CD8-positive, alpha-beta memory T cell (primary cell): ENCODE measurements at regions not wholly inside any gene's neighbourhood (a gene's known extent, or its start where the extent isn't known, plus 50 kb on each side); places are given as distances from the start of the nearest gene placed in this dataset.
A peak's percentile ranks its signal among the peaks of the same experiment; 100 is the strongest.

Experiments used
- CTCF ChIA-PET: fragments of 350-600 bp; sonication (Branson Sonifier 250); formaldehyde crosslinking; loops from one replicate; lab custom pipeline; 2021; ENCODE audit warnings: antibody characterized with exemption; lab: Charles Lee
- POLR2A ChIA-PET: fragments of 350-600 bp; sonication (Branson Sonifier 250); formaldehyde crosslinking; loops from one replicate; lab custom pipeline; 2021; ENCODE audit warnings: antibody characterized with exemption; lab: Charles Lee
- DNase-seq, 5 donors: peaks; one replicate each; pipeline versions ENCODE4 v3.0.0 to v3.0.0-alpha.2; 2020 to 2022; ENCODE audit warnings: mixed read lengths in 1 of 5
- H3K27ac ChIP-seq: one replicate; pipeline ENCODE4 v1.7.0; 2013; ENCODE audit warnings: low read depth, mild to moderate bottlenecking, low read length, moderate library complexity
- H3K27me3 ChIP-seq: 2 replicates; pipeline ENCODE4 v1.7.0; 2013; ENCODE audit warnings: low read length, mild to moderate bottlenecking; ENCODE audit not compliant: insufficient read depth, poor library complexity, severe bottlenecking
- H3K36me3 ChIP-seq: 2 replicates; pipeline ENCODE4 v1.7.0; 2013; ENCODE audit warnings: mild to moderate bottlenecking, low read length, moderate library complexity; ENCODE audit not compliant: insufficient read depth
- H3K4me1 ChIP-seq: 2 replicates; pipeline ENCODE4 v1.7.0; 2013; ENCODE audit warnings: mild to moderate bottlenecking, low read length, moderate library complexity; ENCODE audit not compliant: insufficient read depth
- H3K4me3 ChIP-seq: 2 replicates; pipeline ENCODE4 v1.7.0; 2013; ENCODE audit warnings: mild to moderate bottlenecking, low read length
- H3K9me3 ChIP-seq: 2 replicates; pipeline ENCODE4 v1.7.0; 2013; ENCODE audit warnings: mild to moderate bottlenecking, low read length
- H3K27ac Mint-ChIP-seq, 8 donors: one replicate each; pipeline ENCODE4 v1.8.0; 2020 to 2021; ENCODE audit warnings: mixed read lengths in 8 of 8, mild to moderate bottlenecking in 6 of 8, inconsistent platforms in 3 of 8, moderate library complexity in 3 of 8
- H3K27me3 Mint-ChIP-seq, 2 donors: one replicate each; pipeline ENCODE4 v1.8.0; 2020 to 2021; ENCODE audit warnings: mixed read lengths in 2 of 2, mild to moderate bottlenecking in 1 of 2, moderate library complexity in 1 of 2
- H3K36me3 Mint-ChIP-seq, 3 donors: one replicate each; pipeline ENCODE4 v1.8.0; 2020 to 2021; ENCODE audit warnings: mixed read lengths in 3 of 3, inconsistent platforms in 1 of 3, mild to moderate bottlenecking in 1 of 3
- H3K4me1 Mint-ChIP-seq, 3 donors: one replicate each; pipeline ENCODE4 v1.8.0; 2020 to 2021; ENCODE audit warnings: mixed read lengths in 3 of 3, inconsistent platforms in 1 of 3, mild to moderate bottlenecking in 1 of 3
- H3K4me3 Mint-ChIP-seq, 7 donors: one replicate each; pipeline ENCODE4 v1.8.0; 2020 to 2021; ENCODE audit warnings: mixed read lengths in 7 of 7, mild to moderate bottlenecking in 6 of 7, moderate library complexity in 4 of 7, inconsistent platforms in 2 of 7
- H3K9me3 Mint-ChIP-seq, 5 donors: one replicate each; pipeline ENCODE4 v1.8.0; 2020 to 2022; ENCODE audit warnings: mixed read lengths in 5 of 5, mild to moderate bottlenecking in 3 of 5, moderate library complexity in 2 of 5, inconsistent platforms in 1 of 5

DNA sequence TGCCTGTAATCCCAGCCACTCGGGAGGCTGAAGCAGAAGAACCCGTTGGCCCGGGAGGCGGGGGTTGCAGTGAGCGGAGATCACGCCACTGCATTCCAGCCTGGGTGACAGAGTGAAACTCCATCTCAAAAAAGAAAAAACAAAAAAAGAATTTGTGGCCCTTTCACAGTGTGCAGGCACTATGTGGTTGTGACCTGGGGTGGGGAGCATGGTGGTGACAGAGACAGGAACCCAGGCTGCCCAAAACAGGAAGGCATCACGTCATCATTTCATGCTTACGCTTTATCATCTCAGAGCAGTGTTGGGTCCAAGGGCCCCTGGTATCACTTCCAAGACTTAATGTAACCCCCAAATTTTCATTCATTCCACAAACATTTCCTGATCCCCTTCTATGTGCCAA, 175.7 kb upstream of the GSC start:
- peak; percentile 19 to 74 (median 37) for DNase-seq
- CTCF ChIA-PET: interaction anchor here (0.8 to 0.9 kb wide), 2 partner anchors 10 to 12 kb away, joined by 3 read pairs; no protein-coding TSS in a partner anchor

DNA sequence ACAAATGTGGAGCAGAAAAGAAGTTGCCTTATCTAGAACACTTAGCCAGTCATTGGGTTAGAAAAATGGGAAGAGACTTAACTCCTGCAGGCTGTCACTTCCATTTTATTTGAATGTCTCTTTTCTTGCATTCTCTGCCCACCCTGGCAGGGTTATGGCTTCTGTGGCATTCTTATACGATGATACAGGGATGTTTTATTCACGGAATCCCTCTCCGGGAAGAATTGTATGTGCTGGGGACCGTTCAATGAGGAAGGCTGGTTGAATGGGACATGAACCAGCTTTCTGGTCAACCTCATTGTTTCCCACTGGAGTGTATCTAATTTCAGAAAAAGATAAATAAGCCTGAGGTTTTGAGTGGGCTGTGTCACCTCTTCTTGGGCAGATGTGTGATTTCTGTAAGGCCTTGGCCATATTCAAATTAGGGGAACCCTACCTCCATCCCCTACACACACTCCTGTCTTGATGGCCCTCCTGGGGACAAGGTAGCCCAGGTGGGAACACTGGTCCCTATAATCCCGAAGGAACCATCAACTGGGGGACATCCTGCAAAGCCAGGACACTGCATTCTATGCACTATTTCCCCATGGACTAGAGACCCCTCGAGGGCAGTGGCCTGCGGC, 174.8 kb upstream of the GSC start:
- Histone ChIP-seq H3K27ac (no peak overlapping the region), H3K4me3 (no peak overlapping the region), H3K27me3 (no peaks in the 10 kb centered on the region), H3K9me3 (no peaks in the 10 kb centered on the region), H3K4me1 (peaks cover 21% of the 10 kb centered on the region), H3K36me3 (no peaks in the 10 kb centered on the region)
- Mint-ChIP-seq H3K9me3 (peaks cover 0 to 7% (median 0%) of the 10 kb centered on the region in 5 donors), H3K27me3 (peaks cover 0 to 4% of the 10 kb centered on the region in 2 donors), H3K4me1 (peaks cover 10 to 43% (median 14%) of the 10 kb centered on the region in 3 donors), H3K36me3 (no peaks in the 10 kb centered on the region), H3K27ac (peak overlapping the region in 6 of 8 donors; percentile 19 to 100 (median 71)), H3K4me3 (peak overlapping the region in 1 of 7 donors; percentile 20)
- no peak for DNase-seq
- POLR2A ChIA-PET: no interaction called here
- CTCF ChIA-PET: no interaction called here

More for the DNA sequence above, 175.7 kb upstream of the GSC start:
- Histone ChIP-seq H3K27ac (peak overlapping the region; percentile 61), H3K4me1 (peaks cover 21% of the 10 kb centered on the region), H3K9me3 (no peaks in the 10 kb centered on the region), H3K27me3 (no peaks in the 10 kb centered on the region), H3K4me3 (no peak overlapping the region), H3K36me3 (no peaks in the 10 kb centered on the region)
- peaks cover 0 to 4% of the 10 kb centered on the region in 2 donors for H3K27me3 Mint-ChIP-seq
- H3K4me1 Mint-ChIP-seq: peaks cover 10 to 43% (median 14%) of the 10 kb centered on the region in 3 donors
- no peaks in the 10 kb centered on the region for H3K36me3 Mint-ChIP-seq
- peak overlapping the region; percentile 6 to 85 (median 59) for H3K4me3 Mint-ChIP-seq
- H3K9me3 Mint-ChIP-seq: peaks cover 0 to 7% (median 0%) of the 10 kb centered on the region in 5 donors
- POLR2A ChIA-PET: no interaction called here
- peak overlapping the region; percentile 79 to 100 (median 96) for H3K27ac Mint-ChIP-seq

DNA sequence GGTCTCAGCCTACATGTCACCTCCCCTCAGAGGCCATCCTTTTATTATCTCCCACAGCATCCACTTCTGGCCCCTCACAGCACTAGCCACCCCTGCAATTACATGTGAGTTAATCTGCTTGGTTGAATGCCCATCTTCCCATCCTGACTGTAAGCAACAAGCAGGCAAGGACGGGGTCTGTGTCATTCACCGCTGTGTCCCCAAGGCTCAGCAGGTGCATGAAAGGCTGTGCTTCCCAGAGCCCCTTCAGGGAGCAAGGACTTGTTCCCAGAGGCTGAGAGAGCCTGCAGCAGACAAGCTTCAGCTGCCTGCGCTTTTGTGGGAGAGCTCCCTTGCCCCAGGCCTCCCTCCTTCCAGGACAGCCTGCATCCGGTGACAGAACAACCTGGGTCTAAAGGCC, 172.7 kb upstream of the GSC start:
- Mint-ChIP-seq H3K27ac (peak overlapping the region in 2 of 8 donors; percentile 29 to 44), H3K36me3 (no peaks in the 10 kb centered on the region), H3K4me1 (peaks cover 10 to 43% (median 14%) of the 10 kb centered on the region in 3 donors), H3K9me3 (no peaks in the 10 kb centered on the region), H3K4me3 (no peak overlapping the region), H3K27me3 (peaks cover 0 to 4% of the 10 kb centered on the region in 2 donors)
- Histone ChIP-seq H3K4me1 (peaks cover 21% of the 10 kb centered on the region), H3K27ac (no peak overlapping the region), H3K4me3 (no peak overlapping the region), H3K36me3 (no peaks in the 10 kb centered on the region), H3K27me3 (no peaks in the 10 kb centered on the region), H3K9me3 (no peaks in the 10 kb centered on the region)
- ChIA-PET POLR2A (no interaction called here), CTCF (no interaction called here)
- no peak for DNase-seq

DNA sequence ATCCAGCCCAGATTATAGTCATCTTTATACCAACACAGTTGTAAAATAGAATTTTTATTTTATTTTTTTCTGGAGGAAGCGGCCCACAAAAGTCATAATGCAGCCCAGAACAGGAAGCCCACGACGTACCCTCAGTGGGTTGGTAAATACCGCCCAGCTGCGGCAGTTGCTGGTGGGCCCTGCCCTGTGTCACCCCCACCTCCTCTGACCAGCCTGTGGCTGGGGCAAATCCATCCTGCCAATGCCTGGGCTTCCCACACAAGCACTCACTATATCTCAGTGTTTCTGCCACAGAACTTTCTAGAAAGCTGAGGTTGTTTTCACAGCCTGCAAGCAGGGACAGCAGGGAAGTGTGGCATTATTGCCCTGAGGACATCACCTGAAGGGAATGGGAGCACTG, 171.4 kb upstream of the GSC start:
- Histone ChIP-seq H3K4me1 (peaks cover 13% of the 10 kb centered on the region), H3K4me3 (no peak overlapping the region), H3K27ac (no peak overlapping the region), H3K9me3 (no peaks in the 10 kb centered on the region), H3K36me3 (no peaks in the 10 kb centered on the region), H3K27me3 (no peaks in the 10 kb centered on the region)
- no peak overlapping the region for H3K4me3 Mint-ChIP-seq
- no peaks in the 10 kb centered on the region for H3K9me3 Mint-ChIP-seq
- H3K27ac Mint-ChIP-seq: no peak overlapping the region
- no peak for DNase-seq
- ChIA-PET CTCF (no interaction called here), POLR2A (no interaction called here)
- peaks cover 0 to 4% of the 10 kb centered on the region in 2 donors for H3K27me3 Mint-ChIP-seq
- no peaks in the 10 kb centered on the region for H3K36me3 Mint-ChIP-seq
- peaks cover 6 to 31% (median 9%) of the 10 kb centered on the region in 3 donors for H3K4me1 Mint-ChIP-seq

DNA sequence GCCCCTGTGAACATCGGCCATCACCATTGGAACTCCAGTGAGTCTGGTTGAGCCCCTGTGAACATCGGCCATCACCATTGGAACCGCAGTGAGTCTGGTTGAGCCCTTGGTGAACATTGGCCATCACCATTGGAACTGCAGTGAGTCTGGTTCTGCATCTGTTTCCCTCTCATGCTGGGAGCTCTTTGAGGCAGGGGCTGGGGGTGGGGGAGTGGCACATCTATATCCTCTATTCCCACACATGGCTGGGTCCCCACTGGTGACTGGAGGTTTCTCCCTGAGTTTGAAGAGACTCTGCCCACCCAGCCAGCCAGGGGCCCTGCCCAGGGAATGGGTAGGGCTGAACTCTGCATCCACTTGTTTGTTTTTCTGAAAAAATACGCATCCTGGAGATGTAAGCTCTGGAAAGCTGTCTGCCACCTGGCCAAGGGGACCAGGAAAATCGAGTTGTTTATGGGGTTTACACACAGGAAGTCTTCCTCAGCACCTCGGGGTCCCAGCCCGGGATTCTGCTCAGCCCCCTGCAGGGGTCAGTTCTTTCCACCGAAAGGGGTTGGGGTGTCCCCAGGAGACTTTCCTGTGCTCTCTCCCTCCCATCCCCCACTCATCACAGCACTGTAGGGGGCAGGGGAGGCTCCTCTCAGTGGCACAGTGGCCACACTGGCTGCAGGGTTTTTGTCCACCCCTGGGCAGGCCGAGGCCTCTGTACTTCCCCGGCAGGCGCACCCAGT, 170.5 kb upstream of the GSC start:
- H3K9me3 Mint-ChIP-seq: no peaks in the 10 kb centered on the region
- H3K4me1 Mint-ChIP-seq: peaks cover under 1 to 22% (median 2%) of the 10 kb centered on the region in 3 donors
- peaks cover 8% of the 10 kb centered on the region for H3K4me1 ChIP-seq
- H3K27ac ChIP-seq: no peak overlapping the region
- H3K36me3 ChIP-seq: no peaks in the 10 kb centered on the region
- H3K4me3 Mint-ChIP-seq: no peak overlapping the region
- DNase-seq: no peak
- ChIA-PET CTCF (no interaction called here), POLR2A (no interaction called here)
- H3K36me3 Mint-ChIP-seq: no peaks in the 10 kb centered on the region
- H3K27me3 Mint-ChIP-seq: peaks cover 0 to 4% of the 10 kb centered on the region in 2 donors
- no peaks in the 10 kb centered on the region for H3K9me3 ChIP-seq
- no peak overlapping the region for H3K4me3 ChIP-seq
- H3K27me3 ChIP-seq: no peaks in the 10 kb centered on the region
- H3K27ac Mint-ChIP-seq: no peak overlapping the region

DNA sequence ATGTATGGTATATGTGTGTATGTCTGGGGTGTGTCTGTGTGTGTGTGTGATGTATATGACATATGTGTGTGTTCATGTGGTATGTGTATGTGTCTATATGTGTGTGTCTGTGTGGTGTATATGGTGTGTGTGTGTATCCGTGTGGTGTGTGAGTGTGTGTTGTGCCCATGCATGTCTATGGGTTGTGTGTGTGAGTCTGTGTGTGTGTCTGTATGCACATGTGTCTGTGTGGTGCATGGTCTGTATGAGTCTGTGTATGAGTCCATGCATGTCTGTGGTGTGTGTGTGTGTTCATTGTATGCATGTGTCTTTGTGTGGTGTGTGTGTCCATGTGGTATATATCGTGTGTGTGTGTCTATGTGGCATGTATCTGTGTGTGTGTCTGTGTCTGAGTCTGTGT, 168.1 kb upstream of the GSC start:
- H3K4me1 Mint-ChIP-seq: peaks cover 0 to 1% (median 0%) of the 10 kb centered on the region in 3 donors
- H3K4me3 Mint-ChIP-seq: no peak overlapping the region
- no peak for DNase-seq
- ChIA-PET CTCF (no interaction called here), POLR2A (no interaction called here)
- peaks cover 0 to 1% of the 10 kb centered on the region in 2 donors for H3K27me3 Mint-ChIP-seq
- Histone ChIP-seq H3K4me3 (no peak overlapping the region), H3K36me3 (no peaks in the 10 kb centered on the region), H3K4me1 (no peaks in the 10 kb centered on the region), H3K27ac (no peak overlapping the region), H3K9me3 (no peaks in the 10 kb centered on the region), H3K27me3 (no peaks in the 10 kb centered on the region)
- no peak overlapping the region for H3K27ac Mint-ChIP-seq
- H3K9me3 Mint-ChIP-seq: no peaks in the 10 kb centered on the region
- no peaks in the 10 kb centered on the region for H3K36me3 Mint-ChIP-seq

DNA sequence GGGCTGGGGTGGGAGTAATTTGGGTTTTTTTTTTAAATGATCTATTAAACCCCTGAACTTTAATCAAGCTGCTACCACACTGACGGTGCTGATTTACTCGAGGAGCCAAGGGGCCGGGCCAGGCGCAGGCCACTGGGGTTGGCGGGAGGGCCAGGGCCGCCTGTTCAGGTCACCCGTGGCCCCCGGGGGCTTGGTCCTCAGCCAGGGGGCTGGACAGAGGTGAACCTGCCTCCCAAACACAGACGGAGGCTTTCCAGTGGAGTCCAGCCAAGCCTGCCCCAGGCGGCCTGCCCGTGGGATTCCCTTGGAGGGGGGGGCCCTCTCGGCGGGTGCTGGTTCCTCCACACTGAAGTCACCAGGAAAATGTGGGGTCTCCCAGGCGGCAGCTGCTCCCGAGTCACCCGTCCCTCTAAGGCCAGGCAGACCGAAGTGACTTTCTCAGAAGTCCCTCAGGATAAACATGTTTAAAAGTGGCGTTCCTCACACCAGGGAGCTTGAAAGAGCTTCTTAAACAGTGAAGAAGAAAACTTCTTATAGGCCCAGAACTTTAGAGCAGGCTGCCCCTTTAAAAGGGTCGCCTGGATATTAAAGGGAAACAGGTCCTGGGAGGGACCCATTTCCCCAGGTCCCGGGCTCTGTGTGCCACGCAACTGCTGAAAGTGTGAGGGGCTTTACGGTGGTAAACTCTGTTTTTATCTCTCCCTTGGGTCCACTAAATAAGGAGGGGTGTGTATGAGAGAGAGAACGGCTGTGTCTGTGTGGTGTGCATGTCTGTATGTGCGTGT, 167.2 kb upstream of the GSC start:
- POLR2A ChIA-PET: no interaction called here
- Mint-ChIP-seq H3K9me3 (no peaks in the 10 kb centered on the region), H3K27ac (no peak overlapping the region), H3K36me3 (no peaks in the 10 kb centered on the region), H3K4me3 (no peak overlapping the region), H3K27me3 (no peaks in the 10 kb centered on the region), H3K4me1 (peaks cover 0 to 1% (median 0%) of the 10 kb centered on the region in 3 donors)
- no peaks in the 10 kb centered on the region for H3K9me3 ChIP-seq
- no peaks in the 10 kb centered on the region for H3K4me1 ChIP-seq
- no peaks in the 10 kb centered on the region for H3K27me3 ChIP-seq
- no peaks in the 10 kb centered on the region for H3K36me3 ChIP-seq
- no peak for DNase-seq
- H3K27ac ChIP-seq: no peak overlapping the region
- CTCF ChIA-PET: no interaction called here
- no peak overlapping the region for H3K4me3 ChIP-seq
